ENCODE measurements at regions not wholly inside any gene's neighbourhood (a gene's known extent, or its start where the extent isn't known, plus 50 kb on each side); places are given as distances from the start of the nearest gene placed in this dataset.
"Not testable (repeated sequence)": the region's sequence is repeated elsewhere in the genome, so short reads cannot be mapped to it uniquely, and the experiment has no call there.

DNA sequence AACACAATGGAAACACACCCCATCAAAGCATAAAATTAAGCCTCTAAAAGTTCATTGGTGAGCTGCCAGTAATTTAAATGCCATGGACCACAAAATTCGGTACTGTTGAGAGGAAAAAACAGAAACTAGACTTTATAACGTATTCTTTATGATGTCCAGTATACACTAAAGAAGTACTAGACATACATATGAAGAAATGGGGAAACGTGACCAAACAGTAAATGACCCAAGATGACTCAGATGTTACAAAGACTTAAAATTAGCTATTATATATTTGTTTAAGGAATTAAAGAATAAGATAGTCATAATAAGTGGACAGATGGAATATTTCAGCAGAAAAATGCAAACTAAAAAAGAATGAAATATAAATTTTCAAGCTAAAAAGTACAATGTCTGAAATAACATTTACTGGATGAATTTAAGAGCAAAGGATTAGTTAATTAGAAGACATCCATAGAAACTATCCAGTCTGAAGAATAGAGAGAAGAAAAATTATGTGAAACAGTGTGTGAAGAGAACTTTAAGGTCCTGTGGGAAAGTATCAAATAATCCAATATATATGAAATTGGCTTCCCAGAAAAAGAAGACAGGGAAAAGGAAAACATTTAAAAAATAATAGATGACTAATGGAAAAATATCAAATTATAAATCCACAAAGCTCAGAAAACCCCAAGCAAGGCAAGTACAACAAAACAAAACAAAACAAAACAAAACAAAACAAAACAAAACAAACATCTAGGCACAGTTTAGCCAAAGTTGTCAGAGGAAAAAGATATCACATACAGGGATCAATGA is 69.4 kb downstream of the SAMD9 start:
- DNase-seq (ENCODE audit: low read depth in 4 of 4, low spot score in 3 of 4), result no peak

DNA sequence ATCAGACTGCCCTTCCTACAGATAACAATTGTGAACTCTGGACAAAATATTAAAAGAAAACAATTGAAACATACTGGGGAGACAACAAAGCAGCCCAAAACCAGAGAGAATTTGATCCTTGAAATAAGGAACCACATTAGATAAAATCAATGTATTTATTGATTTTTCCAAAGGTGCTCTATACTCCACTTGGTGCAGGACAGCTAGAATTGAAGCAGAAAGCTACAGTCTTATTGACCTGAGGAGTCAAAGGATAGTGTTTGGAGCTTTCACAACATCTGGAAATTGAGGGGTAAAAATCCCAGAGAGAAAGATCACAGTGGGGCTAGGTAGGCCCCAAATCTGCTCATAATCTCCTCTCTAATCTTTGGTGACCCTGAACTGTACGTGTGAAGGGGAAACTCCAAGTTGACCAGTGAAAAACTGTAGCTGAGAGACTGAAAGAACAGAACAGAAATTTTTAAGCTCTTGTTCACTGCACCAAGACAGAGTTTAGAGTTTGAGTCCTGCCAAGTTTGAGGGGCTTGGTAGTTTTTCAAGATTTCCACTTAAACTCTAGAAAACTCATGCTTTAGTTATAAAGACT is 70.2 kb downstream of the SAMD9 start:
- DNase-seq (ENCODE audit: low read depth in 4 of 4, low spot score in 3 of 4), result no peak

DNA sequence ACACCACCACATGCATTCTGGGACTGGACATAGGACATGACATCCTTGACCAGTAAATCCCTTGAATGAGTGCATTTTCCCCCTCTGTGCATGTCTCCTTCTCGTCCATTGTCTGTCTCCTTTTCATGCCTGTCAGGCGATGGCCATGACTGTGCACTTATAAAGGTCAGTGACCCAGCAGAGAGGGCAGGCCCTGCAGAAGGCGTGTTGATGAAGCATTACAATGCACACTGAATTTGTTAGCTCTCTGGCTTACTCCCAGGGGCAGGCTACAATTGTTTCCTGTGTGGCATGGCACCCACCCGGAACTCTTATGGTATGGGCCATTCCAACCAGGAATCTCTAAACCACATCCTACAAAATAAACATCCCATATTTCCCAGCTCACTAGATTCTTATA is 71.1 kb downstream of the SAMD9 start:
- DNase-seq (ENCODE audit: low read depth in 4 of 4, low spot score in 3 of 4), result no peak

- no peak for DNase-seq (ENCODE audit: low read depth in 4 of 4, low spot score in 3 of 4)
Measured at GRCh38 chr7:93044147-93044810, 73.5 kb downstream of the SAMD9 start.

DNA sequence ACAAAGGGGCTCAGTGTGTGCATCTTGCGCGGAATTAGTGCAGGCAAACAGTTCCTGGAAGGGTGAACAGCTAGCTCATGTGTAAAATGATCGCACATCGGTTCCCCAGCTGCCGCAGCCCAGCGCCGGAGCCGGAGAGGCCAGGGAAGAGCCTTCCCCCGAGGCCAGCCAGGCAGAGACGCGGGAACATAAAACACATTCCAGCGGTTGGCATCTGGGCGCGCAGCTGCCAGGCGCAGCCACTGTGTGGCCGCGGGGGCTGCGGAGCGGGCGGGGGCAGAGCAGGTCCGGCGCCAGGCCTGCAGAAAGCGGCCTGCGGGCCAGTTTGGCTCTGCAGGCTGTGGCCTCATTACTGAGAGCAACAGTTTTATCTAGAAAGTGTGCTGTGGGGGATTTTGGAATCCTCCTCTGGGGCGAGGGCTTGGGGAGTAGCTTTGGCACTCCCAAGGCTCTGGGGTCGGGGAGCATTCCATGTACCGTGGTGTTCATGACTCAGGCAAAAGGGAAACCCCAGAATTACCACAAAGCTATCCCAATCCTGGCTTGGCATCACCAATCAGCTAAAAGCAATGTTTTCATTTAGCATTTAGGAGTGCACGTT is 74.3 kb downstream of the SAMD9 start:
- peak in 3 of 4 donors; percentile 29 to 41 (median 38) for DNase-seq (ENCODE audit: low read depth in 4 of 4, low spot score in 3 of 4)

DNA sequence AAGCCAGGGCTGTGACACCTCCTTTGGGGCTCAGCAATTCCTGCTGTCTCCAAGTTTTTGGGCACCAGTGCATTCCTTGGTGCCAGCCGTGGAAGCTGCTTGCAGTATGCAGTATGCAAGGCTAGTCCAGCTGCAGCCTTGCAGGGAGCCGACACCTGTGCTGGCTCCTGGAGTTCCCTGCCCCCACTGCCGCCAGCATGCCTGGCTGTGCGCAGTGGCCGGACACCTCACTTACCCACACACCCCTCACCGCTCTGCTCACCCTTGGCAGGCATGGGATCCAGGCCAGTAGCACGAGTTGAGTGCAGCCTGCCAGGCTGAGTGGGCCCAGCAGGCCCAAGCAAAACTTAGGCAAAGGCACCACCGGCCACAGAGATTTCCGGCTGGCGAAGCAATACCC is 77.4 kb downstream of the SAMD9 start:
- DNase-seq (ENCODE audit: low read depth in 4 of 4, low spot score in 3 of 4), result no peak

DNA sequence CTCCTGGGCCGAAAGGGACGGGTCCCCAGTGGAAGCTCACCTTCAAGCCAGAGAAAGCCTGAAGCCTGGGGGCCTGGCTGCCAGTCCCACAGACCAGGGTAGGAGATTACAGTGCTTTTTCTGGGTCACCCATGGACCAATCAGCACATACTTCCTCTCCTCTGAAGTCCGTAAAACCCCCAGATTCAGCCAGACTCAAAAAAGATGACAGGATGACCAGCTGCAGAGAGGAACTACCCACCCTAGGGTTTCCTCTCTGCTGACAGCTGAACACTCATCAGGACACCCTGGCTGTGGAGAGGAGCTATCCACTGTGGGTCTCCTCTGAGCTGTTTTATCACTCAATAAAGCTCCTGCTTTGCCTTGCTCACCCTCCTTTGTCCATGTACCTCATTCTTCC is 78.0 kb downstream of the SAMD9 start:
- no peak for DNase-seq (ENCODE audit: low read depth in 4 of 4, low spot score in 3 of 4)

DNA sequence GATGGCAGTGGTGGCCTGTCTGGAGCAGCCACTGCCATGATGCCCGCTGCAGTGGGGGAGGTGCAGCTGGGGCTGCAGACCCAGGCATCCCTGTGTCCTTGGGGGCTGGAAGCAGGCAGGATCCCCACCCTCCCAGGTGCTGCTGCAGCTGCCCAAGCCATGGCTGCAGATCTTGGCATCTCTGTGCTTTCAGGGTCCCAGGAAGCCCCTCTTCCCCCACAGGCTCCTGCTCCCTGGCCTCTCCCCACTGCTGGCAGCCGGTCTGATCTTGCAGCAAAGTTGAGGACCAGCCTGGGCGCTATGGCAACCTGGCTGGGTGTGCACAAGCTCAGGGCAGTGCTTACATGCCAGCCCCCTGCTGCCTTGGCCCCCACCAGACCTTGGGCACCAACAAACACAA is 78.5 kb downstream of the SAMD9 start:
- no peak for DNase-seq (ENCODE audit: low read depth in 4 of 4, low spot score in 3 of 4)

DNA sequence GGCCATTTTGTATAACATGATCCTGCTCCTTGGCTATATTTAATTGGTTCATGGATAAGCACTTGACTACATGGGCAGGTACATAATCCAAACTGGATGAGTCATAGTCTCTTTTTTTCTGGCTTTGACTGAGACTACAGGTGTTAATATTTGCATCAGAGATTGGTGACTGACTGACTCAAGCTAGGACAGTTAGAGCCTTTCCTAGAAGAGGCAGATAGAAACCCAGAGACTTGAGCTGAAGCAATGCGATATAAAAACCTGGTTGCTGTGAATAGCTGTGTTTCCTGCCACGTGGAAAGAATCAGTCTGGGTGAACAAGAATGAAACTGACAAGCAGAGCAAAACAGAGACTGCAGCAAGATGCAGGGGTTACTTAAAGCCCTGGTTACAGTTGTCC is 81.0 kb downstream of the SAMD9 start:
- DNase-seq (ENCODE audit: low read depth in 4 of 4, low spot score in 3 of 4), result no peak

GRCh38 chr7:93036149-93036640 is 81.6 kb downstream of the SAMD9 start:
- no peak for DNase-seq (ENCODE audit: low read depth in 4 of 4, low spot score in 3 of 4)

- no peak for DNase-seq (ENCODE audit: low read depth in 4 of 4, low spot score in 3 of 4)
Measured at GRCh38 chr7:93031795-93032194, 86.0 kb downstream of the SAMD9 start.

GRCh38 chr7:93030605-93031225 is 87.1 kb downstream of the SAMD9 start:
- DNase-seq (ENCODE audit: low read depth in 4 of 4, low spot score in 3 of 4), result no peak

- no peak for DNase-seq (ENCODE audit: low read depth in 4 of 4, low spot score in 3 of 4)
Measured at GRCh38 chr7:93029056-93029455, 88.7 kb downstream of the SAMD9 start.

- DNase-seq (ENCODE audit: low read depth in 4 of 4, low spot score in 3 of 4), result no peak
Measured at GRCh38 chr7:93028610-93029009, 89.2 kb downstream of the SAMD9 start.

DNA sequence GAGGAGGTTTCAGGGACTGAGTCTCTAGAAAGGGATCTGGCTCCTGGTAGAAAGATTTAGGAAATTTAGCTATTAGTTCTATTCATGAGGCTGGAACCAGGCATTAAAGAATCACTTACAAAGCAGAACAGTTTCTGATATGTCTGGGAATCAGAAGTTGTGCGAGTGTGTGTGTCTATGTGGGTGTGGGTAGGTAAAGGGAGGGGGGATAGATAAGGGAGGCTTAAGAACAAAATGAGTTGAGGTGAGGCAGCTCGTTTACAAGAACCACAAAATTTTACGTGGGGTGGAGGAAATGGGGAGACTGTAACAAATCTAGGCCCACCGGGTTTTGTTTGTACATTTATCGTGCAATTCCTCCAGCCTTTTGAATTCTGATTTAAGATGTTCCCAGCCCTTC is 90.7 kb downstream of the SAMD9 start:
- DNase-seq (ENCODE audit: low read depth in 4 of 4, low spot score in 3 of 4), result no peak

DNA sequence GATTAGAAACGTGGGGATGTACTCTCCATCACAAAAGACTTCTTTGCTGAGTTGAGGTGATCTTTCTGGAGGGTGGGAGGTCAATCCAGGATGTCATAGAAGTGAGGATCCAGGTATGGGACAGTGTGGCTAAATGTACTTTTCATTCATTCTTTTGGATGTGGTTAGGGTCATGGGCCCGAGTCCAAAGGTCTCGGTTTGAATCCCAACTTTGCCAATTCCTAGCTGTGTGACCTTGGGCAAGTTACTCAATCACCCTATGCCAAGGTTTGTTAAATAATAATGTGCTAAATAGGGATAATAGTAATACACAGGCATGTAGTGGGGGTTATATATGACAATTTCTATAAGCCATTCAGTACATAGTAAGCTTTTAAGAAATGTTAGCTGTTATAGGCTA is 91.4 kb downstream of the SAMD9 start:
- no peak for DNase-seq (ENCODE audit: low read depth in 4 of 4, low spot score in 3 of 4)

GRCh38 chr7:93025389-93025788 is 92.4 kb downstream of the SAMD9 start:
- no peak for DNase-seq (ENCODE audit: low read depth in 4 of 4, low spot score in 3 of 4)

- DNase-seq (ENCODE audit: low read depth in 4 of 4, low spot score in 3 of 4), result not testable (repeated sequence)
Measured at GRCh38 chr7:93022931-93023478, 94.8 kb downstream of the SAMD9 start.

- no peak for DNase-seq (ENCODE audit: low read depth in 4 of 4, low spot score in 3 of 4)
Measured at GRCh38 chr7:93021748-93022147, 96.0 kb downstream of the SAMD9 start.

DNA sequence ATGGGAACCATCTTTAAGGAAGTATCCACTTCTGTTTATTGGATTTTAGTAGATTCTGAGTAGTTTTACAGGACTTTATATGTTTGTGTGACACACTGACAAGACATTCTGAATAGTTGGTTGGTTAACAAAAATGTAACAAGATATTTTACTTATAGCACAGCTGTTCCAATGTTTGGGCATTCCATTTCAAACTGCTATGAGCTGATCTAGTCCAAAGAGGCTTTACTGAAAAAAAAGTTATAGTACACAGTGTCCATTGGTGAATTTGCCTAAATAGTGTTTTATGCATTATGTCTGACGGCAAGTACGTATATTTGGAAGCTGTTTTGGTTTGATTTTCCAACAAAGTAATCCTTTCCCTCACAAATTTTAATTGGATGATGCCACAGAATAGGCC is 99.1 kb downstream of the SAMD9 start:
- DNase-seq (ENCODE audit: low read depth in 4 of 4, low spot score in 3 of 4), result no peak
